AG04450 (cell line): ENCODE measurements at regions not wholly inside any gene's neighbourhood (a gene's known extent, or its start where the extent isn't known, plus 50 kb on each side); places are given as distances from the start of the nearest gene placed in this dataset.
"Not testable (repeated sequence)": the region's sequence is repeated elsewhere in the genome, so short reads cannot be mapped to it uniquely, and the experiment has no call there.

Source experiments
- CTCF ChIA-PET: fragments of 300-600, 350-600 bp; formaldehyde crosslinking; extraction: SDS; loops from one replicate; lab custom pipeline; 2022; ENCODE audit warnings: antibody characterized with exemption, inconsistent platforms; lab: Charles Lee
- POLR2A ChIA-PET: fragments of 350-600 bp; formaldehyde crosslinking; extraction: SDS; loops from one replicate; lab custom pipeline; 2021; ENCODE audit warnings: antibody characterized with exemption, inconsistent platforms; lab: Yijun Ruan, JAX
- DNase-seq: peaks from one replicate; pipeline ENCODE4 v3.0.0-alpha.2; 2011; ENCODE audit warnings: low read depth, low spot score
- H3K27ac ChIP-seq: one replicate; pipeline ENCODE4 v1.5.1; 2012; ENCODE audit warnings: low read depth, low read length, control low read depth
- H3K27me3 ChIP-seq: one replicate; pipeline ENCODE4 v1.6.0; 2012; ENCODE audit warnings: low read length; ENCODE audit not compliant: control insufficient read depth, insufficient read depth
- H3K4me3 ChIP-seq: 2 replicates; pipeline ENCODE4 v1.5.1; 2011; ENCODE audit warnings: mild to moderate bottlenecking, low read depth, low read length, control low read depth
- H3K9me3 ChIP-seq: 2 replicates; pipeline ENCODE4 v1.5.1; 2012; ENCODE audit warnings: low read length; ENCODE audit not compliant: control insufficient read depth, insufficient read depth
- CTCF ChIP-seq: IDR thresholded peaks from 2 replicates; pipeline ENCODE4 v1.5.1; 2011; ENCODE audit warnings: low read depth, low read length, control low read depth, inconsistent platforms

GRCh38 chr5:155699385-155699784 lies 627.6 kb upstream of the SGCD start:
- no peak for DNase-seq
- CTCF ChIA-PET = interaction anchor here (1.6 kb wide), 1 partner anchor 1125 kb away, joined by 4 read pairs; no protein-coding TSS in a partner anchor
- TF ChIP-seq CTCF = no peak

GRCh38 chr5:155700333-155700732 lies 626.6 kb upstream of the SGCD start:
- DNase-seq = no peak
- CTCF ChIA-PET = interaction anchor here (1.6 kb wide), 1 partner anchor 1125 kb away, joined by 4 read pairs; no protein-coding TSS in a partner anchor
- Histone ChIP-seq H3K27ac (no peak overlapping the region), H3K4me3 (no peak overlapping the region), H3K27me3 (no peaks in the 10 kb centered on the region), H3K9me3 (peaks cover 4% of the 10 kb centered on the region)
- TF ChIP-seq CTCF = no peak
- POLR2A ChIA-PET = no interaction called here

More at GRCh38 chr5:155699385-155699784, 627.6 kb upstream of the SGCD start:
- peaks cover 8% of the 10 kb centered on the region for H3K9me3 ChIP-seq
- no peak overlapping the region for H3K4me3 ChIP-seq
- POLR2A ChIA-PET = no interaction called here
- H3K27ac ChIP-seq = no peak overlapping the region
- H3K27me3 ChIP-seq = no peaks in the 10 kb centered on the region

- CTCF ChIA-PET = no interaction called here
- Histone ChIP-seq H3K27ac (no peak overlapping the region), H3K9me3 (peaks cover 3% of the 10 kb centered on the region; the same call in 1 of the 2 replicates), H3K27me3 (no peaks in the 10 kb centered on the region), H3K4me3 (no peak overlapping the region)
- TF ChIP-seq CTCF = no peak
- POLR2A ChIA-PET = no interaction called here
- DNase-seq = no peak
These were observed 615.1 kb upstream of the SGCD start for GRCh38 chr5:155711882-155712281.

- CTCF ChIA-PET, H3K27me3 ChIP-seq, DNase-seq, H3K27ac ChIP-seq, POLR2A ChIA-PET, H3K4me3 ChIP-seq, H3K9me3 ChIP-seq: not testable (repeated sequence)
These were observed 612.5 kb upstream of the SGCD start for GRCh38 chr5:155714435-155714834.

DNA sequence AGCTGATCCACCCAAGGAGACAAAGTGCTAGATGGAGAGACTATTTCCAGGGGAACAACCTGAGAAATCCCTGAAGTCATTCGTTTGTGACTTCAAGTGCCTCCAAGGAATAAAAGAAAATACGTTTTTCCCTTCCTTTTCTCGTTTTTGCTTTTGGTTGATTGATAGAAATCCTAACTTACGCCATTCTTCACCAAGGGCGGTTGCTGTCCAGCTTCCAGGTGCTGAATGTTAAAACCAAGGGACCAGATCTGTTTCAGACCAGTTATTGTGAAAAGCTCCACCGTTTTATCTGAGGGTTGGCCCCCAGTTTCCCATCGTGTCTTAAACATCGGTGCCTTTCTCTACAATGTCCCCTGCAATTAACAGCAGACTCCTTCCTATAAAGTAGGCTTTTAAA lies 600.7 kb upstream of the SGCD start:
- DNase-seq = no peak
- Histone ChIP-seq H3K9me3 (peaks cover 22% of the 10 kb centered on the region), H3K27me3 (peaks cover 9% of the 10 kb centered on the region), H3K4me3 (no peak overlapping the region), H3K27ac (no peak overlapping the region)
- ChIA-PET POLR2A (no interaction called here), CTCF (no interaction called here)
- no peak for TF ChIP-seq CTCF
